ENCODE measurements at regions not wholly inside any gene's neighbourhood (a gene's known extent, or its start where the extent isn't known, plus 50 kb on each side); places are given as distances from the start of the nearest gene placed in this dataset.

GRCh38 chr5:68148096-68148495, 67.5 kb upstream of the PIK3R1 start:
- no peak overlapping the region for H2AFZ ChIP-seq (ENCODE audit: low read depth, low read length, poor library complexity, severe bottlenecking)
- H3K27me3 ChIP-seq (ENCODE audit: insufficient read depth, low read length) = no peaks in the 10 kb centered on the region
- no TSS peak for BruUV-seq (replicated peaks)
- H3K9me2 ChIP-seq (ENCODE audit: insufficient read depth) = no peaks in the 10 kb centered on the region
- no peak overlapping the region for H3K27ac ChIP-seq (ENCODE audit: low read depth, low read length)
- H3K79me2 ChIP-seq (ENCODE audit: insufficient read depth, low read length) = no peaks in the 10 kb centered on the region
- ATAC-seq = no peak
- intact Hi-C loops (cut with micrococcal nuclease) = no loop called here
- no peaks in the 10 kb centered on the region for H3K9me3 ChIP-seq (ENCODE audit: control insufficient read depth in 1 of 2, insufficient read depth in 1 of 2, low read depth in 1 of 2, low read length in 2 of 2)
- no peak for TF ChIP-seq TCF7L2 (IDR thresholded peaks at IDR 0.05; ENCODE audit: borderline replicate concordance, extremely low read depth, insufficient read depth, insufficient read length)
- no peak for TF ChIP-seq YY1 (IDR thresholded peaks at IDR 0.05; ENCODE audit: extremely low read depth, insufficient replicate concordance, low read depth, low read length)
- no peak for TF ChIP-seq RAD21 (IDR thresholded peaks at IDR 0.05; ENCODE audit: low read depth)
- no peak for DNase-seq (ENCODE audit: low read depth, low spot score)
- RAD21 ChIA-PET (ENCODE audit: low non-redundant PET in 1 of 2, low total read pairs in 2 of 2, uncharacterized antibody in 2 of 2, unreplicated experiment in 2 of 2) = no interaction called here
- POLR2A ChIA-PET = no interaction called here
- CTCF ChIA-PET = no interaction called here
- no peak overlapping the region for H3K9ac ChIP-seq (ENCODE audit: low read length)
- no peaks in the 10 kb centered on the region for H3K4me1 ChIP-seq (ENCODE audit: control insufficient read depth in 1 of 2, insufficient read depth in 2 of 2, low read length in 2 of 2)
- H3K36me3 ChIP-seq (ENCODE audit: control insufficient read depth in 1 of 2, insufficient read depth in 2 of 2, low read length in 2 of 2) = no peaks in the 10 kb centered on the region
- H3K4me2 ChIP-seq (ENCODE audit: low read length) = no peak overlapping the region
- no peak overlapping the region for H3K4me3 ChIP-seq (replicated peaks in 1 of 2; ENCODE audit: low read depth in 1 of 2, low read length in 2 of 2)
- no peaks in the 10 kb centered on the region for H4K20me1 ChIP-seq (ENCODE audit: insufficient read depth)

- no peak overlapping the region for H2AFZ ChIP-seq (ENCODE audit: low read depth, low read length, poor library complexity, severe bottlenecking)
- no peak overlapping the region for H3K27ac ChIP-seq (ENCODE audit: low read depth, low read length)
- no peaks in the 10 kb centered on the region for H4K20me1 ChIP-seq (ENCODE audit: insufficient read depth)
- no peaks in the 10 kb centered on the region for H3K79me2 ChIP-seq (ENCODE audit: insufficient read depth, low read length)
- H3K36me3 ChIP-seq (ENCODE audit: control insufficient read depth in 1 of 2, insufficient read depth in 2 of 2, low read length in 2 of 2) = no peaks in the 10 kb centered on the region
- ChIA-PET CTCF (no interaction called here), POLR2A (no interaction called here), RAD21 (ENCODE audit: low non-redundant PET in 1 of 2, low total read pairs in 2 of 2, uncharacterized antibody in 2 of 2, unreplicated experiment in 2 of 2) (no interaction called here)
- BruUV-seq (replicated peaks) = no TSS peak
- no peaks in the 10 kb centered on the region for H3K27me3 ChIP-seq (ENCODE audit: insufficient read depth, low read length)
- TF ChIP-seq MAX (IDR thresholded peaks at IDR 0.05) (no peak), CBX3 (IDR thresholded peaks at IDR 0.05; ENCODE audit: low read depth) (no peak)
- intact Hi-C loops (cut with micrococcal nuclease) = no loop called here
- no peak overlapping the region for H3K4me2 ChIP-seq (ENCODE audit: low read length)
- no peak overlapping the region for H3K9ac ChIP-seq (ENCODE audit: low read length)
- no peaks in the 10 kb centered on the region for H3K9me2 ChIP-seq (ENCODE audit: insufficient read depth)
- DNase-seq (ENCODE audit: low read depth, low spot score) (no peak), ATAC-seq (no peak)
- no peak overlapping the region for H3K4me3 ChIP-seq (replicated peaks in 1 of 2; ENCODE audit: low read depth in 1 of 2, low read length in 2 of 2)
- H3K9me3 ChIP-seq (ENCODE audit: control insufficient read depth in 1 of 2, insufficient read depth in 1 of 2, low read depth in 1 of 2, low read length in 2 of 2) = no peaks in the 10 kb centered on the region
- no peaks in the 10 kb centered on the region for H3K4me1 ChIP-seq (ENCODE audit: control insufficient read depth in 1 of 2, insufficient read depth in 2 of 2, low read length in 2 of 2)
These were observed 67.9 kb upstream of the PIK3R1 start for GRCh38 chr5:68147659-68148058.
